ENCODE measurements at regions not wholly inside any gene's neighbourhood (a gene's known extent, or its start where the extent isn't known, plus 50 kb on each side); places are given as distances from the start of the nearest gene placed in this dataset.

DNA sequence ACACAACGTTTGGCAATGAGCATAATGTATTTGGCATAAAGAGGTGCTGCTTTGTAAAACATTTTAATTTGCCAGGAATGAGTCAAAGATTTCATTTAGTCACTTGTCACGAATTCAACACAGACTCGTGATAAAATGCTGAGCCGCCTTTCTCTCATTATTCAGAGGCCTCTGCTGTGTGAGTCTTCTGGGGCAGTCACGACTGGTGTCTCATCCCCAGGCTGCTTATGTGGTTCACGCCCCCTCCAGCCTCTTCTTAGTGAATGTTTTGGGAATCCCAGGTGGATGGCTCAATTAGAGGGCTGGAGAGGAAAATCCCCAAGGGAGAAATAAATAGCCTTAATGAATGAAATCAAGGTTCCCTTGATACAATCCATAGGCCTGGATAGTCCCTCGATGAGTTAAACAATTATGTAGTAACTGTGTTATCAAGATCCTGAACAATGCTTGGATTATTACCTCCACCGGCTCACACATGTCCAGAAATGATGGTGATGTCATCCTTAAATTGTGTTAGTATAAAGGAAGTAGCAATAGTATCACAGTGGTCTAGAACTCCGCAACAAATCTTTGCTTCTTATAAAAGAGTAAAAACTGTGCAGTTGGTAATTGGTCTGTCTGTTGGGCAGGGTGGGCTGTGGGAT, 192.1 kb upstream of the ADAMTS16 start:
- no peak for DNase-seq (ENCODE audit: low read depth in 1 of 2, low spot score in 2 of 2)
- Histone ChIP-seq H3K9me3 (replicated peaks) (no peaks in the 10 kb centered on the region), H3K4me3 (no peak overlapping the region), H3K27ac (no peak overlapping the region), H3K4me1 (replicated peaks) (no peaks in the 10 kb centered on the region), H3K27me3 (replicated peaks) (peaks cover 11% of the 10 kb centered on the region; the same call in 1 of the 2 replicates), H3K36me3 (no peaks in the 10 kb centered on the region)

DNA sequence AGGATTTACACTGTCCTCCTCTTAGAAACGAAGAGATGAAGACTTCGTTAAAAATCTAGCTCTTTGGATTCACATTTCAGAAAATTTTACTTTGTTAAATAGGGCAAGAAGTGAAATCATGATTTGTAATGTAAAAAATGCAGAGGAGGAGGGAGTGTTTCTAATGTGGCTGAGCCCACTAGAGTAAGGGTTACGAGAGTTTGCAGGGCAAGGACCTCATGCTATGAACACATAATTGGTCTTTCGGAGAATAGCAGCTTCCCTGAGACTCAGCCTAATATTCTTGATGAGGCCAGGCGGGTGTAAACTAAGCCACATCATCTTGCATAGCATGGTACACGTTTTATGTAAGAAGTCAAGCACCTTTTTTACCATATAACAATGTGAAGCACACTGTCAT, 191.0 kb upstream of the ADAMTS16 start:
- Histone ChIP-seq H3K27ac (no peak overlapping the region), H3K27me3 (replicated peaks) (peaks cover 16% of the 10 kb centered on the region; the same call in 1 of the 2 replicates), H3K9me3 (replicated peaks) (no peaks in the 10 kb centered on the region), H3K4me1 (replicated peaks) (no peaks in the 10 kb centered on the region), H3K36me3 (no peaks in the 10 kb centered on the region), H3K4me3 (no peak overlapping the region)
- DNase-seq (ENCODE audit: low read depth in 1 of 2, low spot score in 2 of 2), result no peak

DNA sequence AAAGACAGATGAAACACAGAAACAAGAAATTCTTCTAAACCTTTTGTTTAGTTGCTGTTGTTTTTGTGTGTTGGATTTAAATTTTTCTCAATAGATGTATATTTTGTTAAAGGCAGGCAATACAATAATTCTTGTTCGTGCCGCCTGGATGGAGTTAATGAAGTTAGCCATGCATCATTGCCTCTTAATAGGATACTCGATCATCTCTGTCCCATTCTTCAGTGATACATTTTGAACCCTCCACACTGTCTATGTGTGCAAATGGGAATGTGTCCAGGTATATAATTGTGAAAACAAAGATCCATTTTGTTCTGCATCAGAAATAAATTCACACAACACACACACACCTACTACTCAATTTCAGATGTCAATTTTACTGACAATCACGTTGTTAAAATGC, 186.6 kb upstream of the ADAMTS16 start:
- H3K4me3 ChIP-seq, result no peak overlapping the region
- no peaks in the 10 kb centered on the region for H3K9me3 ChIP-seq (replicated peaks)
- H3K36me3 ChIP-seq, result no peaks in the 10 kb centered on the region
- H3K27me3 ChIP-seq (replicated peaks), result peaks cover 11% of the 10 kb centered on the region; the same call in 1 of the 2 replicates
- no peak overlapping the region for H3K27ac ChIP-seq
- no peaks in the 10 kb centered on the region for H3K4me1 ChIP-seq (replicated peaks)
- no peak for DNase-seq (ENCODE audit: low read depth in 1 of 2, low spot score in 2 of 2)

DNA sequence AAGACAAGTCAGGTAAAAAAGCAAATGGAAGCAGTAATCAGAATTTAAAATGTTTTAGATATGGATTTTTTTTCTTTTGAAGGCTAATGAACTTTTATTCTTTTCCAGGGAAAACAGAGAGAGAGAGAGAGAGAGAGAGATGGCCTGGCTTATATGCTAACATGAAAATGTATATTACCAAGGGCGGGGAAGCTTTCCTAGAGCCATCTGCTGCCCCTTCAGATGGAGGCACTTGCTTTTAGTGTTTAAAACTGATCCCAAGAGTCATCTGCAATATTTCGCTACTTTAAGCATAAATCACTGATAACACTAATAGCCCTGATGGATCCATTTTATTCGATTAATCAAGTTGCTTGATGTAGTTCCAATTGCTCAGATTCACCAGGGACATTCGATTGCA, 186.1 kb upstream of the ADAMTS16 start:
- DNase-seq (ENCODE audit: low read depth in 1 of 2, low spot score in 2 of 2), result no peak
- no peaks in the 10 kb centered on the region for H3K36me3 ChIP-seq
- no peak overlapping the region for H3K27ac ChIP-seq
- H3K4me3 ChIP-seq, result no peak overlapping the region
- no peaks in the 10 kb centered on the region for H3K9me3 ChIP-seq (replicated peaks)
- H3K27me3 ChIP-seq (replicated peaks), result peaks cover 11% of the 10 kb centered on the region; the same call in 1 of the 2 replicates
- no peaks in the 10 kb centered on the region for H3K4me1 ChIP-seq (replicated peaks)

DNA sequence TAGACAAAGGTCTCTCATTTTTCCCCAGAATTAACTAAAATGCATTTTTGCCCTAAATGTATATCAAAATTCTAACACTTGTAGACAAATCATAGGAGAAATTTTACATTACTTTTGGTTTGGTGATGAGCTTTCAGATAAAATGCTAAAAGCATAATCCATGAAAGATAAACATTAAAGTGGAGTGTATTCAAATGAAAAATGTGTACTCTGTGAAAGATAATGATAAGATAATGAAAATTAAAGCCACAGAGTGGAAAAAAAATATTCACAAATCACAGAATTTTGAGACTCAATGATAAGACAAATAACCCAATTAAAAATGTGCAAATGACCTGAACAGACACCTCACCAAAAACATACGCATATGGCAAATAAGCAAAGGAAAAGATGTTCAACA, 176.9 kb upstream of the ADAMTS16 start:
- H3K9me3 ChIP-seq (replicated peaks), result no peaks in the 10 kb centered on the region
- no peaks in the 10 kb centered on the region for H3K36me3 ChIP-seq
- no peaks in the 10 kb centered on the region for H3K4me1 ChIP-seq (replicated peaks)
- no peaks in the 10 kb centered on the region; the same call in none of the 2 replicates for H3K27me3 ChIP-seq (replicated peaks)
- H3K27ac ChIP-seq, result no peak overlapping the region
- DNase-seq (ENCODE audit: low read depth in 1 of 2, low spot score in 2 of 2), result no peak
- no peak overlapping the region for H3K4me3 ChIP-seq

DNA sequence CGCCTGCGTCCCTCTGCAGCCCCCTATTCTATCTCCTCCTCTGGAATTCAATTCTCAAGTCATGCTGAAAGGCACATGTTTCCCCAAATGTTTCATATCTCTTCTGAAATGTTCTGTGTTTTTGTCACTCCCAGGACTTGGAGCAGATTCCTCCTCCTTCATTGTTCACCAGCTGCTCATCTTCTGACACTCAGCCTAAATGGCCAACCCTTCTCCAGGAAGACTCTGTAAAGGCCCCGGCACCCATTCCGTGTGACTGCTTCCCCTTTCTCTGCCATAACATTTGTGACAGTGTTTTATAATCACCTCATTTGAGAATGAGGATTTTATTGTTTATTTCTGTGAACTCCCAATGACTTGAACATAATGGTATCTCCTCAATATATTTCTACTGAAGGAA, 170.8 kb upstream of the ADAMTS16 start:
- Histone ChIP-seq H3K27me3 (replicated peaks) (no peaks in the 10 kb centered on the region; the same call in none of the 2 replicates), H3K4me1 (replicated peaks) (no peaks in the 10 kb centered on the region), H3K4me3 (no peak overlapping the region), H3K27ac (no peak overlapping the region), H3K9me3 (replicated peaks) (no peaks in the 10 kb centered on the region), H3K36me3 (no peaks in the 10 kb centered on the region)
- DNase-seq (ENCODE audit: low read depth in 1 of 2, low spot score in 2 of 2), result no peak

DNA sequence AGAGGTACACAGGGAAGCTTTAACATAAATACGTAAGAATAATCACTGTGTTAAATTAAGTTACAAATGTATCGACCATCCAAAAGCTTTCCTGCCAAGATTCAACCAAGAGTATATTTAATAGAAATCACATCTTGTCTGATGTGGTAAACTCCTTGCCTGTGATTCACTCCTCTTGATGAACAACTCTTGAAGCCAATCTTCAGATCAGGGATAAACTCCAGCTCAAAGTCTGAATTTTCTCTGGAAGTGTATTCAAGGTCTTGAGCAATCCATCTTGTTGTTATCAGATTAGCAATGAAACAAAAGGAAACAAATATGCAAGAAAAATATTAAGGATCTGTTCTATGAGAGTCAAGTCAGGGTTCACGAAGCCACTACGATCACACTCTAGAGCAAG, 170.0 kb upstream of the ADAMTS16 start:
- Histone ChIP-seq H3K4me3 (no peak overlapping the region), H3K9me3 (replicated peaks) (no peaks in the 10 kb centered on the region), H3K27ac (no peak overlapping the region), H3K27me3 (replicated peaks) (no peaks in the 10 kb centered on the region; the same call in 1 of the 2 replicates), H3K4me1 (replicated peaks) (no peaks in the 10 kb centered on the region), H3K36me3 (no peaks in the 10 kb centered on the region)
- no peak for DNase-seq (ENCODE audit: low read depth in 1 of 2, low spot score in 2 of 2)

DNA sequence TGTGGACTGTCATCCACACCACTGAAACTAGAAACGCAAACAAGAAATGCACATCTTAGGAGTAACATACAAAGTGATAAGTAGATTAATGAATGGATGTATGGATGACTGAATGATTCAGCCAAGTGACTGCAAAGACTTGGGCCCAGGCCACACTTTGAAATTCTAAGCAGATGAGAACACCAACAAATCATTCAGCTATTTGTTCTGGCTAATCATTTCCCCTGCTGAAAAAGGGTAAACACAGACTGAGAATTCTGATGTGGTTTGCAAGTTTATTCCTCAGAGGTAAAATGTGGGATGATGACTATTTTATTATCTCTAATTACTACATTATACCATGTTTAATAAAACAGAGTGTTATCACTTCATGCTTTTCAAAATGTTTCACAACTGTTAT, 163.2 kb upstream of the ADAMTS16 start:
- Histone ChIP-seq H3K9me3 (replicated peaks) (no peaks in the 10 kb centered on the region), H3K4me1 (replicated peaks) (no peaks in the 10 kb centered on the region), H3K4me3 (no peak overlapping the region), H3K36me3 (no peaks in the 10 kb centered on the region), H3K27me3 (replicated peaks) (no peaks in the 10 kb centered on the region), H3K27ac (no peak overlapping the region)
- no peak for DNase-seq (ENCODE audit: low read depth in 1 of 2, low spot score in 2 of 2)

DNA sequence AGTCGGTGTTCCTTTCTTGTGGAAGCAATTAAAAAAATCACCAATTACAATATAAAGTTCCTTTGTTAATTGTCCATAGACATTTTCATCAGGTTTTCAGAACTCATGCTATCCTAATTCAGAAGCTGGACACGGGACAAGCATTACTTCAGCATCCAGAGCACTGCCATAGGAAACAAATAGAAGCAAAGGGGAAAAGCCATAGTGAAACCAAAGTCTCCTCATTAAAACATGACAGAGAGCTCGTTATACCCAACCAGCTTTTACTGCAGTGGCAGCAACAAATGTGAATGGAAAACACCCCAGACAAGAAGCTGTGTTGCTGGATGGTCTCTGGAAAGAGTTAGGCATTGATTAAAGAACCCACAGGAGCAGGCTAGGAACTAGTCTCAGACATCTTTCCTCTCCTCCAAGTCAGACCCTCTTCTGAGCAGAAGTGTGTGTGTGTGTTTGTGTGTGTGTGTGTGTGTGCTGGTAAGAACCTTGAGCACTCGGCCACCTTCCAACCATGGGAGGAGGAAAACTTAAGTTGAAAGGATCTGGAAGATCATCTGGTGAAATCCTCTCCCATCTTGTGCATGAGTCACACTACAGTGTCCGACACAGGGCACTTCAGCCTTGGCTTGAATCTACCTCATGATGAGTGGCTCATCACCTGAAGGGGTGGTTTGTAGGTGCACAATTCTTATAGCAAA, 162.6 kb upstream of the ADAMTS16 start:
- no peak overlapping the region for H3K27ac ChIP-seq
- H3K4me3 ChIP-seq, result no peak overlapping the region
- no peak for DNase-seq (ENCODE audit: low read depth in 1 of 2, low spot score in 2 of 2)

DNA sequence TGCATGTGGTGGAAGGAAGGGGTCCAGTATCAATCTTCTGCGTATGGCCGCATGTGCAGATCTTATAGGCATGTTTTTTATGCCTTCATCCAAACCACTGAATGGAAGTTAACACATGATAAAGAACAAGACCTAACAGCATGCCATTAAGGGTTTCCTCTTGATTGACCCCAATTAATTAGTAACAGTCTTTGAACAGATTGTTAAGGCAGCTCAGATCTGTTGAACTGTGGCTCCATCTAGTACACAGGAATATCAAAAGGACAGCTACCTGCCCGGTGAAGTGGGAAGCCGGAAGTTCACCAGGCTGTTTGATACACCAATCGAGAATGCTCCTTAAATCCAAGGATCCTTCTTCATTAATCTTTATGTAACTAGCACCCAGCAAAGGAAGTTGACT, 159.9 kb upstream of the ADAMTS16 start:
- no peaks in the 10 kb centered on the region for H3K36me3 ChIP-seq
- no peak for DNase-seq (ENCODE audit: low read depth in 1 of 2, low spot score in 2 of 2)
- H3K27ac ChIP-seq, result no peak overlapping the region
- no peaks in the 10 kb centered on the region for H3K4me1 ChIP-seq (replicated peaks)
- no peaks in the 10 kb centered on the region for H3K27me3 ChIP-seq (replicated peaks)
- H3K4me3 ChIP-seq, result no peak overlapping the region
- no peaks in the 10 kb centered on the region for H3K9me3 ChIP-seq (replicated peaks)

More for the DNA sequence above, 162.6 kb upstream of the ADAMTS16 start:
- Histone ChIP-seq H3K27me3 (replicated peaks) (no peaks in the 10 kb centered on the region), H3K4me1 (replicated peaks) (no peaks in the 10 kb centered on the region), H3K9me3 (replicated peaks) (no peaks in the 10 kb centered on the region), H3K36me3 (no peaks in the 10 kb centered on the region)

DNA sequence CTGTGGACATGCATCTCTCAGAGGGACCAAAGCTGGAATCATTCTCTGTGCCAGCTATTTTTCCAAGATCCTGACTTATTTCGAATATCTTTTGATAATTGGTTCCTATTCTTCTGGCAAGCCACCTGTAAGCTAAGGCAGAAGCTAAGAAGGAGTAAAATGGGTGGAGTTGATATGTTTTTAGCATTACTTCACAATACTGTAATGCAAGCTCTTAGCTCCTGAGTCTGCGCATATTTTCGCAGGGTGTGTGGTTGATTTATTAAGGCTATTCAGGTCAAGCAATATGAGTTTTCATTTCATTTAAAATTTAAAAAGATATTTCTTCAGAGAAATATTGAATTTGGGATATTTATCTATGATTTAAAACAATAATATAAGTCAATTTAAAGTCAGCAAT, 158.5 kb upstream of the ADAMTS16 start:
- H3K9me3 ChIP-seq (replicated peaks), result no peaks in the 10 kb centered on the region
- H3K4me1 ChIP-seq (replicated peaks), result no peaks in the 10 kb centered on the region
- no peak overlapping the region for H3K4me3 ChIP-seq
- H3K27ac ChIP-seq, result no peak overlapping the region
- DNase-seq (ENCODE audit: low read depth in 1 of 2, low spot score in 2 of 2), result no peak
- no peaks in the 10 kb centered on the region for H3K27me3 ChIP-seq (replicated peaks)
- H3K36me3 ChIP-seq, result no peaks in the 10 kb centered on the region

DNA sequence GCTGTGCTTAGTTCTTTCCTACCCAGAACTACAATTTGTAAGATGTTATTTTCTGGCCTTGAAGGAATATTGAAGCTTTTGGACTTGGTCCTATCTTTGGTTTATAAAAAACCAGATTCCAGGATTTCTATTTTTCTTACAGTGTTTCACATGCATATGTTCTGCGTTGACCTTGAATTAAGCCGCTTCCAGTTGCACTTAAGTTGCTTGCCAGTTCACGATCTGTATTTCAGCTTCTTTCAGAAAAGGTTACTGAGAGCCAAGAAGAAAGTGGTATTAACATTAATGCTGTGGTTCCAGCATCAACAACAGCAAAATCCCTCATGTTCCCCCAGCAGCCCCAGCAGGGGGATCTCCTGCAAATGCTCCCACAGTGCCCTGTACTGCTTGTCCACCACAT, 156.4 kb upstream of the ADAMTS16 start:
- no peaks in the 10 kb centered on the region for H3K36me3 ChIP-seq
- H3K27me3 ChIP-seq (replicated peaks), result no peaks in the 10 kb centered on the region
- no peak overlapping the region for H3K4me3 ChIP-seq

DNA sequence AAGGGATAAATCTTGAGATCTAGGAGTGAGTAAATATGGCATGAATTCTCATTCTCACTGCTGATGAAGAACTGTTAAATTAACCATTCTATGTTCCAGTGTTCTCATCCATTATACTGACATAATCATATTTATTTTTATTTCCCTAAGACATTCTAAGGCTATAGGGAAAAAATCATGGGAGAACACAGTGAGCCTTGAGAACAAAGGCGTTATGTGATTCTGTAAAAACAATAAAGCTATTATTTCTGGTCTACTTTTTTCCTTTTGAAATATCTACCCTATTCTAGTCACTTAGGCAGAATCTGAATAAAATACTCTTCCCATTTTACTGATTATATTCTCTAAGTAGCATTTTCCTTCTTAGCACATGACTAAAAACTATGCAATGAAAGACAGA, 155.7 kb upstream of the ADAMTS16 start:
- no peaks in the 10 kb centered on the region for H3K36me3 ChIP-seq
- no peaks in the 10 kb centered on the region for H3K27me3 ChIP-seq (replicated peaks)
- H3K4me3 ChIP-seq, result no peak overlapping the region
- no peak overlapping the region for H3K27ac ChIP-seq
- H3K4me1 ChIP-seq (replicated peaks), result no peaks in the 10 kb centered on the region
- no peak for DNase-seq (ENCODE audit: low read depth in 1 of 2, low spot score in 2 of 2)
- no peaks in the 10 kb centered on the region for H3K9me3 ChIP-seq (replicated peaks)

More for the DNA sequence above, 156.4 kb upstream of the ADAMTS16 start:
- Histone ChIP-seq H3K9me3 (replicated peaks) (no peaks in the 10 kb centered on the region), H3K27ac (no peak overlapping the region), H3K4me1 (replicated peaks) (no peaks in the 10 kb centered on the region)
- DNase-seq (ENCODE audit: low read depth in 1 of 2, low spot score in 2 of 2), result no peak

DNA sequence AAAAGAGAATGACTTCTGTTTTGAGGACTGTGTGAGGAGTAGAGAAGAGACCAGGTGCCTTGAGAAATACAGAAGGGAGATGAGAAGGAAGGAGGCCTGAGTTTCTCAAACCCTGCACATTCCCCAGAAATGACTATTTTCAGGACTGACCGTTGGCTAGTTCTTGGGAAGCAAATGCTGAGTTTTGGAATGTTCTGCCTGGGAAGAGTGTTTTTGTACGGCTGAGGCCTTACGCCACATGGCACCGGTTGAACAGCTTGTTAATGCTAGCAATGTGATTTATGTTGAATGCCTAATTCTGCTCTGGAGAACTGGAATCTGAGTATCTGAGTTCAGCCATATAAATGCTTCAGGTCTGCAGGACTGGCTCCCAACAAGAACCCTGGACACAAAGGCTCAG, 152.7 kb upstream of the ADAMTS16 start:
- no peak overlapping the region for H3K27ac ChIP-seq
- no peaks in the 10 kb centered on the region for H3K36me3 ChIP-seq
- no peaks in the 10 kb centered on the region for H3K4me1 ChIP-seq (replicated peaks)
- no peaks in the 10 kb centered on the region for H3K27me3 ChIP-seq (replicated peaks)
- H3K4me3 ChIP-seq, result no peak overlapping the region
- H3K9me3 ChIP-seq (replicated peaks), result no peaks in the 10 kb centered on the region
- no peak for DNase-seq (ENCODE audit: low read depth in 1 of 2, low spot score in 2 of 2)
